CD14-positive monocyte (primary cell): ENCODE measurements at regions not wholly inside any gene's neighbourhood (a gene's known extent, or its start where the extent isn't known, plus 50 kb on each side); places are given as distances from the start of the nearest gene placed in this dataset.

ENCODE experiments used
- DNase-seq, 3 donors: peaks; one replicate each; pipeline ENCODE4 v3.0.0-alpha.2; 2011 to 2022
- H2AFZ ChIP-seq: 2 replicates; pipeline ENCODE4 v1.6.0; 2012; ENCODE audit warnings: mild to moderate bottlenecking, low read depth, low read length, inconsistent platforms; ENCODE audit not compliant: insufficient read depth, poor library complexity, severe bottlenecking
- H3K27ac ChIP-seq, 2 donors: 1 replicate in 1 of 2; 2 replicates in 1 of 2; pipeline ENCODE4 v1.5.1; 2012 to 2013; ENCODE audit warnings: low read length in 2 of 2, control low read depth in 1 of 2, inconsistent platforms in 1 of 2, low read depth in 1 of 2, mild to moderate bottlenecking in 1 of 2
- H3K27me3 ChIP-seq, 2 donors: one replicate each; pipeline versions ENCODE4 v1.6.0 to v1.6.1; 2011 to 2013; ENCODE audit warnings: low read length in 2 of 2; ENCODE audit not compliant: control insufficient read depth in 2 of 2, insufficient read depth in 2 of 2
- H3K36me3 ChIP-seq, 2 donors: replicated peaks in 1 of 2; 1 replicate in 1 of 2; 2 replicates in 1 of 2; pipeline versions ENCODE4 v1.5.1 to v1.6.1; 2012 to 2013; ENCODE audit warnings: low read length in 2 of 2, control low read depth in 1 of 2, inconsistent platforms in 1 of 2, mild to moderate bottlenecking in 1 of 2; ENCODE audit not compliant: insufficient read depth in 2 of 2, control insufficient read depth in 1 of 2
- H3K4me1 ChIP-seq, 2 donors: 1 replicate in 1 of 2; 2 replicates in 1 of 2; pipeline versions ENCODE4 v1.5.1 to v1.6.1; 2012 to 2013; ENCODE audit warnings: low read length in 2 of 2, control low read depth in 1 of 2, inconsistent platforms in 1 of 2, mild to moderate bottlenecking in 1 of 2, moderate library complexity in 1 of 2; ENCODE audit not compliant: insufficient read depth in 2 of 2, control insufficient read depth in 1 of 2
- H3K4me2 ChIP-seq: replicated peaks from 2 replicates; pipeline ENCODE3; 2012; ENCODE audit warnings: low read length, moderate library complexity, mild to moderate bottlenecking; ENCODE audit not compliant: poor library complexity, severe bottlenecking; ENCODE audit errors: extremely low read depth
- H3K4me3 ChIP-seq, 3 experiments: fragments of 200-600 bp in 1 of 3; sonication (generic) in 1 of 3; replicated peaks in 1 of 3; 1 replicate in 2 of 3; 2 replicates in 1 of 3; pipeline ENCODE4 v1.5.1; 2011 to 2013; ENCODE audit warnings: low read length in 3 of 3, mild to moderate bottlenecking in 3 of 3, control low read depth in 2 of 3, low read depth in 2 of 3, inconsistent platforms in 1 of 3, moderate library complexity in 1 of 3
- H3K79me2 ChIP-seq: 2 replicates; pipeline ENCODE4 v1.6.0; 2012; ENCODE audit warnings: mild to moderate bottlenecking, control low read depth, inconsistent platforms, low read length, moderate library complexity; ENCODE audit not compliant: insufficient read depth
- H3K9ac ChIP-seq: 2 replicates; pipeline ENCODE4 v1.6.0; 2017; ENCODE audit warnings: low read length, mild to moderate bottlenecking; ENCODE audit not compliant: insufficient read depth, poor library complexity, severe bottlenecking
- H3K9me3 ChIP-seq, 2 donors: replicated peaks in 1 of 2; 1 replicate in 1 of 2; 2 replicates in 1 of 2; pipeline versions ENCODE4 v1.5.1 to v1.6.1; 2012 to 2013; ENCODE audit warnings: low read length in 2 of 2, control low read depth in 1 of 2; ENCODE audit not compliant: control insufficient read depth in 1 of 2, insufficient read depth in 1 of 2
- H4K20me1 ChIP-seq: 2 replicates; pipeline ENCODE4 v1.6.0; 2012; ENCODE audit warnings: mild to moderate bottlenecking, low read length, control low read depth, moderate library complexity; ENCODE audit not compliant: insufficient read depth
- H3K27ac Mint-ChIP-seq, 7 donors: one replicate each; pipeline ENCODE4 v1.8.0; 2020; ENCODE audit warnings: mild to moderate bottlenecking in 7 of 7, mixed read lengths in 7 of 7, moderate library complexity in 6 of 7, inconsistent platforms in 2 of 7
- H3K27me3 Mint-ChIP-seq, 3 donors: one replicate each; pipeline ENCODE4 v1.8.0; 2021 to 2022; ENCODE audit warnings: low read depth in 3 of 3, mild to moderate bottlenecking in 3 of 3, mixed read lengths in 3 of 3, moderate library complexity in 3 of 3, inconsistent platforms in 1 of 3
- H3K36me3 Mint-ChIP-seq, 2 donors: one replicate each; pipeline ENCODE4 v1.8.0; 2020; ENCODE audit warnings: mixed read lengths in 2 of 2, inconsistent platforms in 1 of 2, mild to moderate bottlenecking in 1 of 2
- H3K4me1 Mint-ChIP-seq: one replicate; pipeline ENCODE4 v1.8.0; 2020; ENCODE audit warnings: mild to moderate bottlenecking, mixed read lengths
- H3K4me3 Mint-ChIP-seq, 2 donors: one replicate each; pipeline ENCODE4 v1.8.0; 2020; ENCODE audit warnings: mild to moderate bottlenecking in 2 of 2, mixed read lengths in 2 of 2, moderate library complexity in 1 of 2
- H3K9me3 Mint-ChIP-seq, 7 donors: one replicate each; pipeline ENCODE4 v1.8.0; 2020 to 2022; ENCODE audit warnings: mixed read lengths in 7 of 7, mild to moderate bottlenecking in 6 of 7, moderate library complexity in 6 of 7, inconsistent platforms in 2 of 7
- WGBS: methylation state at CpG from one replicate; pipeline ENCODE4 v1.1.5; 2013; ENCODE audit warnings: missing lambda C conversion rate; ENCODE audit not compliant: insufficient coverage; 5-methylcytosine and 5-hydroxymethylcytosine counted together
- intact Hi-C, 2 donors: fragments of 100-400 bp; cut with micrococcal nuclease; formaldehyde crosslinking; loops; one replicate each; pipeline versions ENCODE4 v1.15.0 to v1.15.1; 2023
- TF ChIP-seq, protein P1 (sequence below): fragments of 200-600 bp; IDR thresholded peaks from one replicate; pipeline ENCODE4 v1.8.0; 2022; ENCODE audit warnings: antibody characterized with exemption, mild to moderate bottlenecking

DNA sequence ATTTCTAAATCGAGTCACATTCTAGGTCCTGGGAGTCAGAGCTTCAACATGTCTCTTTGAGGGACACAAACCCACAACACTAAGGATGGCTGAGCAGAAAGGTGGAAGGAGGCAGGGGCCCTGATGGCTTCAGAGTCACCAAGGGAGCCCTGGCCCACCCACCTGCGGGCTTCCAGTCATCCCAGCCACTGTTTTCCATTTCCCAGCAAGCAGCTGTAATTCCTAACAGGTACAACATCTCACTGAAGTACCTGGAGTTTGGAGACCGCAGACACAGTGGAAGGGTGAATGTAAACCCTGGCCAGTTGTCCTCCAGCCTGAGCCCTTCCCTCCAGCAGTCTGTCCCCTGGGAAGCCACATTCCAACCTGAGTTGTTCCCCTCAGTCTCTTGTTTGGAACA, 562.8 kb downstream of the TBC1D22A start:
- no peaks in the 10 kb centered on the region for H4K20me1 ChIP-seq
- peaks cover 10 to 15% of the 10 kb centered on the region in 2 donors for H3K9me3 ChIP-seq
- no peaks in the 10 kb centered on the region for H3K79me2 ChIP-seq
- no peaks in the 10 kb centered on the region for H3K27me3 ChIP-seq
- Mint-ChIP-seq H3K4me1 (no peaks in the 10 kb centered on the region), H3K36me3 (no peaks in the 10 kb centered on the region), H3K4me3 (no peak overlapping the region), H3K27ac (no peak overlapping the region), H3K9me3 (peaks cover 0 to 11% (median 1%) of the 10 kb centered on the region in 7 donors), H3K27me3 (peaks cover under 1 to 7% (median 4%) of the 10 kb centered on the region in 3 donors)
- no peak overlapping the region for H3K4me2 ChIP-seq
- WGBS, result no CpG with 5 or more reads among the region's 3 CpGs
- intact Hi-C loops, result no loop called here
- TF ChIP-seq, protein P1, sequence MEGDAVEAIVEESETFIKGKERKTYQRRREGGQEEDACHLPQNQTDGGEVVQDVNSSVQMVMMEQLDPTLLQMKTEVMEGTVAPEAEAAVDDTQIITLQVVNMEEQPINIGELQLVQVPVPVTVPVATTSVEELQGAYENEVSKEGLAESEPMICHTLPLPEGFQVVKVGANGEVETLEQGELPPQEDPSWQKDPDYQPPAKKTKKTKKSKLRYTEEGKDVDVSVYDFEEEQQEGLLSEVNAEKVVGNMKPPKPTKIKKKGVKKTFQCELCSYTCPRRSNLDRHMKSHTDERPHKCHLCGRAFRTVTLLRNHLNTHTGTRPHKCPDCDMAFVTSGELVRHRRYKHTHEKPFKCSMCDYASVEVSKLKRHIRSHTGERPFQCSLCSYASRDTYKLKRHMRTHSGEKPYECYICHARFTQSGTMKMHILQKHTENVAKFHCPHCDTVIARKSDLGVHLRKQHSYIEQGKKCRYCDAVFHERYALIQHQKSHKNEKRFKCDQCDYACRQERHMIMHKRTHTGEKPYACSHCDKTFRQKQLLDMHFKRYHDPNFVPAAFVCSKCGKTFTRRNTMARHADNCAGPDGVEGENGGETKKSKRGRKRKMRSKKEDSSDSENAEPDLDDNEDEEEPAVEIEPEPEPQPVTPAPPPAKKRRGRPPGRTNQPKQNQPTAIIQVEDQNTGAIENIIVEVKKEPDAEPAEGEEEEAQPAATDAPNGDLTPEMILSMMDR, result no peak
- no peak overlapping the region for H3K4me3 ChIP-seq
- H2AFZ ChIP-seq, result no peak overlapping the region
- no peaks in the 10 kb centered on the region for H3K4me1 ChIP-seq
- H3K27ac ChIP-seq, result no peak overlapping the region
- H3K9ac ChIP-seq, result no peak overlapping the region
- no peak for DNase-seq
- no peaks in the 10 kb centered on the region for H3K36me3 ChIP-seq

DNA sequence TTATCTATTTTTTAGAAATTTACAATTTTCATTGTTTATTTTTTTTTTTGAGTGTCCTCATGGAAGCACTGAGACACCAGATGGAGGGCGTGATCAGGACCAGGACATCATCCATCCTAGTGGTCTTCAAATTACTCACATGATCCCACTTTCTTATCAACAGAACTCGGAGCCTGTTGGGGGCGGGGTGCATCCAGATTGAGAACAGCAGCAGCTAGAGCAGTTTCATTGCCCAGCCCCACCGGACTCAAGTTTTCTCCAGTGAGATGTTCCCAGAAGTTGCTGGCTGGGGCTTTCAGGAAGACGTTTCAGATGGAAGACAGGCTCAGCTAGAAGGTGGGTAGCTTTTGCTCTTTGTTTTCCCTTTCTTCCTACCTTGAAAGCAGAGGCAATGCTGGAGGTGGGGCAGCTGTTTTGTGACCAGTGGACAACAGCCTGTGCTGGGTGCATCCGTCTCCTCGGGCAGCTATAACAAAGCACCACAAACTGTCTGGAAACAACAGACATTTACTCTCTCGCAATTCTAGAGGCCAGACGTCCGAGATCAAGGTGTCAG, 562.1 kb downstream of the TBC1D22A start:
- WGBS, result 84% methylated on average over 4 of the region's 10 CpGs
- Histone ChIP-seq H3K79me2 (no peaks in the 10 kb centered on the region), H3K9ac (no peak overlapping the region), H3K4me3 (no peak overlapping the region), H2AFZ (no peak overlapping the region), H3K36me3 (no peaks in the 10 kb centered on the region), H3K4me1 (no peaks in the 10 kb centered on the region), H3K27ac (no peak overlapping the region), H3K9me3 (peaks cover 10 to 17% of the 10 kb centered on the region in 2 donors), H3K27me3 (no peaks in the 10 kb centered on the region), H3K4me2 (no peak overlapping the region), H4K20me1 (no peaks in the 10 kb centered on the region)
- no peak overlapping the region for H3K27ac Mint-ChIP-seq
- no peak for DNase-seq
- TF ChIP-seq, protein P1, result no peak
- no peaks in the 10 kb centered on the region for H3K4me1 Mint-ChIP-seq
- no peaks in the 10 kb centered on the region for H3K36me3 Mint-ChIP-seq
- intact Hi-C loops, result no loop called here
- no peak overlapping the region for H3K4me3 Mint-ChIP-seq
- peaks cover 2 to 11% (median 3%) of the 10 kb centered on the region in 7 donors for H3K9me3 Mint-ChIP-seq
- H3K27me3 Mint-ChIP-seq, result peaks cover 0 to 5% (median 4%) of the 10 kb centered on the region in 3 donors
